Activated CD8-positive, alpha-beta T cell treated with anti-CD3 and anti-CD28 coated beads for 36 hours (primary cell): ENCODE measurements at regions not wholly inside any gene's neighbourhood (a gene's known extent, or its start where the extent isn't known, plus 50 kb on each side); places are given as distances from the start of the nearest gene placed in this dataset.

Source experiments
- ATAC-seq: fragments of 200-7000 bp; cut with Tn5 transposase; one replicate; pipeline ENCODE4 v1.10.0; 2021; ENCODE audit warnings: mild to moderate bottlenecking, moderate library complexity
- CTCF ChIA-PET: fragments of 350-600 bp; sonication (Branson Sonifier 250); formaldehyde crosslinking; loops from one replicate; lab custom pipeline; 2021; ENCODE audit warnings: antibody characterized with exemption; lab: Charles Lee
- POLR2A ChIA-PET: fragments of 350-600 bp; sonication (Branson Sonifier 250); formaldehyde crosslinking; loops from one replicate; lab custom pipeline; 2021; ENCODE audit warnings: antibody characterized with exemption; lab: Charles Lee
- DNase-seq: peaks from one replicate; pipeline ENCODE4 v3.0.0-alpha.2; 2020
- H3K27ac Mint-ChIP-seq: one replicate; pipeline ENCODE4 v1.8.0; 2021; ENCODE audit warnings: mild to moderate bottlenecking, mixed read lengths
- H3K27me3 Mint-ChIP-seq: one replicate; pipeline ENCODE4 v1.8.0; 2021; ENCODE audit warnings: mixed read lengths
- H3K36me3 Mint-ChIP-seq: one replicate; pipeline ENCODE4 v1.8.0; 2021; ENCODE audit warnings: low read depth, mixed read lengths
- H3K4me1 Mint-ChIP-seq: one replicate; pipeline ENCODE4 v1.8.0; 2021; ENCODE audit warnings: low read depth, mixed read lengths
- H3K4me3 Mint-ChIP-seq: one replicate; pipeline ENCODE4 v1.8.0; 2021; ENCODE audit warnings: mild to moderate bottlenecking, moderate library complexity, mixed read lengths
- H3K9me3 Mint-ChIP-seq: one replicate; pipeline ENCODE4 v1.8.0; 2021; ENCODE audit warnings: mixed read lengths
- intact Hi-C: fragments of 100-400 bp; cut with micrococcal nuclease; formaldehyde crosslinking; loops from one replicate; pipeline ENCODE4 v1.10.0; 2022
- TF ChIP-seq, protein P1 (sequence below): fragments of 200-600 bp; IDR thresholded peaks from one replicate; pipeline ENCODE4 v1.8.0; 2022; ENCODE audit warnings: antibody characterized with exemption, mild to moderate bottlenecking

DNA sequence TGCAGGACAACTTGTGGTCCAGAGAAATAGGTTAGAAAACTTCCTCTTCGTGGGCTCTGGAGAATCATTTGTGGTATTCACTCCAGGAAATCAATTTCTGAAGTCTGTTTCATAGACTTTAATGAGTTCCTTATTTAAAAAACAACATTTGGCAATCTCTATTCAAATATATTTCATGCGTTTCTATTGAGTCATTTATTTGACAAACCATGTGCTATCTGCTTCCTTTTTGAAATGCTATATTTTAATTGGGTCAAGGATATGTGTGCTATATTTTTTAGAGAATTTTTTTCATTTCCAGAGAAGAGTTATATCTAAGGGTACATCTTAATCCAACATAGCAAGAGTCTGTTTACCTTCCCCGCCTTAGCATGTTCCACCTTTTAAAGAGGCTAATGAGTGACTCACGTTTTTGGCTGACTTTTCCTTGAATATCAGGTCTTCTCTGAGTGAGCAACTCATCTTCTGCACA, 252.4 kb upstream of the EGLN3 start:
- peaks cover 7% of the 10 kb centered on the region for H3K27me3 Mint-ChIP-seq
- H3K9me3 Mint-ChIP-seq, result no peaks in the 10 kb centered on the region
- CTCF ChIA-PET, result interaction anchor here (0.7 kb wide), 1 partner anchor 10 kb away, joined by 3 read pairs; no protein-coding TSS in a partner anchor
- ATAC-seq (no peak), DNase-seq (no peak)
- POLR2A ChIA-PET, result no interaction called here
- TF ChIP-seq, protein P1, sequence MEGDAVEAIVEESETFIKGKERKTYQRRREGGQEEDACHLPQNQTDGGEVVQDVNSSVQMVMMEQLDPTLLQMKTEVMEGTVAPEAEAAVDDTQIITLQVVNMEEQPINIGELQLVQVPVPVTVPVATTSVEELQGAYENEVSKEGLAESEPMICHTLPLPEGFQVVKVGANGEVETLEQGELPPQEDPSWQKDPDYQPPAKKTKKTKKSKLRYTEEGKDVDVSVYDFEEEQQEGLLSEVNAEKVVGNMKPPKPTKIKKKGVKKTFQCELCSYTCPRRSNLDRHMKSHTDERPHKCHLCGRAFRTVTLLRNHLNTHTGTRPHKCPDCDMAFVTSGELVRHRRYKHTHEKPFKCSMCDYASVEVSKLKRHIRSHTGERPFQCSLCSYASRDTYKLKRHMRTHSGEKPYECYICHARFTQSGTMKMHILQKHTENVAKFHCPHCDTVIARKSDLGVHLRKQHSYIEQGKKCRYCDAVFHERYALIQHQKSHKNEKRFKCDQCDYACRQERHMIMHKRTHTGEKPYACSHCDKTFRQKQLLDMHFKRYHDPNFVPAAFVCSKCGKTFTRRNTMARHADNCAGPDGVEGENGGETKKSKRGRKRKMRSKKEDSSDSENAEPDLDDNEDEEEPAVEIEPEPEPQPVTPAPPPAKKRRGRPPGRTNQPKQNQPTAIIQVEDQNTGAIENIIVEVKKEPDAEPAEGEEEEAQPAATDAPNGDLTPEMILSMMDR, result no peak
- no peak overlapping the region for H3K4me3 Mint-ChIP-seq
- H3K36me3 Mint-ChIP-seq, result peaks cover 1% of the 10 kb centered on the region
- H3K4me1 Mint-ChIP-seq, result peaks cover 16% of the 10 kb centered on the region
- no peak overlapping the region for H3K27ac Mint-ChIP-seq
- intact Hi-C loops, result no loop called here

DNA sequence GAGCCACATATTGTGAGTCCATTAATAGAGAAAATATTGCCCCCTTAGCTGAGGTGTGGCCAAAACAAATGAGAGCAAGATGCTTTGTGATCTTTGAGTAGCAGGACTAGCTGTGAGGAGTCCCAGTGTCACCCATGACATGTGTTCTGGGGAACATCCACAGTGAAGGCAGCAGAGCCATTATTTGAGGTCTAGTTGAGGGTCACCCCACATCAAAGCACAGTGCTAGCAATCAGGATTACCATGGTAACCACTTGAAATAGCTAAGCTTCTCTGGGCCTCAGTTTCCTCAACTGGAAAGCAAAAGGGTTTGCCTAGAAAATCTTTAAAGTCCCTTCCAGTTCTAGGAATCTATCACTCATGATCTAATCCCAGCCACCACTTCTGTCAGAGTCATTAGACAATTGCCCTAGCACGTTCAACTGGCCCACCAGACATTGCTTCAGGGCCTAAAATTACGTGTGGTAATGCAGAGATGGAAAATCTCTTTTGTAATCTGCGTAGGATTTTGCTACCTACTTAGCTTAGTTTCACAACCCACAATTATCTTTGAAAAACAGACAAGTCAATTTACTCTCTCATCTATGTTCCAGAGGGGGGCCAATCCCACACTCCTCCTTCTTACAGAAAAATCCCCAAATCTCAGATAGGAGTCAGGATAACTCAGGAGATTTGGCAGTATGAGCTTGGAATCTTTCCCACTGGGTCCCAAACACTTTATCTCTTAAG, 251.2 kb upstream of the EGLN3 start:
- Mint-ChIP-seq H3K36me3 (peaks cover 1% of the 10 kb centered on the region), H3K27me3 (peaks cover 11% of the 10 kb centered on the region), H3K4me1 (peaks cover 16% of the 10 kb centered on the region), H3K9me3 (no peaks in the 10 kb centered on the region), H3K27ac (no peak overlapping the region), H3K4me3 (no peak overlapping the region)
- DNase-seq (no peak), ATAC-seq (peak; percentile 42)
- TF ChIP-seq, protein P1, result no peak
- intact Hi-C loops, result no loop called here
- POLR2A ChIA-PET, result no interaction called here
- CTCF ChIA-PET, result no interaction called here

DNA sequence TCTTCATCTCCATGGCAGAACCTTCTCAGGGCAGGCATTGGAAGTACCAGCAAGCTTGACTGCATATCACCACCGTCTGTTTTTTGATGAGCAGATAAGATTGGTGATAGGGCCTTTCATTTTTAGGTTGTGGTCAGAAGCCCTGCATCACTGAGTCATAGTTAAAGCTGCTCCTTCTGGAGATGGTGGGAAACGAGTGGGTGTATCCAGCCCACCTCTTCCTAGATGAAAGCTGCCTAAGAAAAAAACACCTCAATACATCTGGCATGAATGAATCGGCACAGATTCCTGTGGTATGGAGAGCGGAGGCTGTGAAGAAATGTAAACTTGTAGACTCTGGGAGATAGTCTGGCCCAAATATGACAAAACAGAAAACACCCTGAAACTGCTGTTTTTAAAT, 248.7 kb upstream of the EGLN3 start:
- Mint-ChIP-seq H3K27me3 (peaks cover 15% of the 10 kb centered on the region), H3K27ac (no peak overlapping the region), H3K9me3 (no peaks in the 10 kb centered on the region), H3K4me1 (peaks cover 16% of the 10 kb centered on the region), H3K4me3 (no peak overlapping the region), H3K36me3 (no peaks in the 10 kb centered on the region)
- CTCF ChIA-PET, result no interaction called here
- POLR2A ChIA-PET, result no interaction called here
- TF ChIP-seq, protein P1, result no peak
- ATAC-seq, result peak; percentile 64
- peak; percentile 18 for DNase-seq
- intact Hi-C loops, result no loop called here

DNA sequence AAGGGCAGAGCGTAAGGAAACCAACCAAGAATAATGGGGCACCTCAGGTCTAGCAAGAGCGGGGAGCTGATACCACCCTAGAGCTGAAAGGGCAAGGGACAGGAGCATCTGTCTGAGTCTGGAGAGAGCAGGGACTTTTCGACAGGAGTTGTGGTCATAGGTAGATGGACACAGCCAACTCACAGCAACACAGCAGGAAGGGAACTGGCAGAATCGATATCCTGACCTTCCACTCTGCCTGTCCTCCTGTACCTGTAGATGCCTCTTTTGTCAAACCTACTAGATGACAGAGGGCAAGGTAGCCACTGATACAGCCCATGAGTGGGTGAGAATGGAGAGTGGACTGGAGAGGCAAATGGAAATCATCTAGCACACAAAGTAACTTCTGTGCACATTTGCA, 247.2 kb upstream of the EGLN3 start:
- ChIA-PET POLR2A (no interaction called here), CTCF (no interaction called here)
- ATAC-seq, result no peak
- TF ChIP-seq, protein P1, result no peak
- DNase-seq, result no peak
- Mint-ChIP-seq H3K36me3 (no peaks in the 10 kb centered on the region), H3K27me3 (peaks cover 15% of the 10 kb centered on the region), H3K4me3 (no peak overlapping the region), H3K9me3 (peaks cover 4% of the 10 kb centered on the region), H3K4me1 (peaks cover 16% of the 10 kb centered on the region), H3K27ac (no peak overlapping the region)
- intact Hi-C loops, result no loop called here

DNA sequence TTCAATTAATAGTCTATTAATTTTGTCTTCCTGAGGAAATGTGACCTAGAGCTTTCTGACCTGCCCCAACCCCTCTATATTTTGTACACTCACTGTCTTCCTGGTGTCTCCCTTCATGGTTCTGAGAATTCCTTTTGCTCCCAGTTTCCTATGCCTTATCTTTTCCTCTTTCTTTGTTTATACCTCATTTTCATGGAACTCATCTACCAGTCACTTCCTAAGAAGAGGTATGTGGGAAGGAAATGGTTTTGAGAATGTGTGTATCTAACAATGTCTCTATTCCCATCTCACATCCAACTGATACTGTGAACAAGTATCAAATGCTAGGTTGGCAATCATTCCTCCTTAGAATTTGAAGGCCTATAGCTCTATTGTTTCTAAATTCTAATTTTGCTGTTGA, 245.1 kb upstream of the EGLN3 start:
- Mint-ChIP-seq H3K27me3 (peaks cover 11% of the 10 kb centered on the region), H3K36me3 (no peaks in the 10 kb centered on the region), H3K9me3 (peaks cover 4% of the 10 kb centered on the region), H3K4me3 (no peak overlapping the region), H3K27ac (no peak overlapping the region), H3K4me1 (peaks cover 9% of the 10 kb centered on the region)
- TF ChIP-seq, protein P1, result no peak
- intact Hi-C loops, result no loop called here
- ChIA-PET CTCF (no interaction called here), POLR2A (no interaction called here)
- ATAC-seq, result no peak
- DNase-seq, result no peak
